DMS53 (cell line): ENCODE measurements at regions not wholly inside any gene's neighbourhood (a gene's known extent, or its start where the extent isn't known, plus 50 kb on each side); places are given as distances from the start of the nearest gene placed in this dataset.
"Not testable (repeated sequence)": the region's sequence is repeated elsewhere in the genome, so short reads cannot be mapped to it uniquely, and the experiment has no call there.

Experiments
- DNase-seq: peaks from one replicate; lab custom pipeline; 2025; lab: John Stamatoyannopoulos, UW

DNA sequence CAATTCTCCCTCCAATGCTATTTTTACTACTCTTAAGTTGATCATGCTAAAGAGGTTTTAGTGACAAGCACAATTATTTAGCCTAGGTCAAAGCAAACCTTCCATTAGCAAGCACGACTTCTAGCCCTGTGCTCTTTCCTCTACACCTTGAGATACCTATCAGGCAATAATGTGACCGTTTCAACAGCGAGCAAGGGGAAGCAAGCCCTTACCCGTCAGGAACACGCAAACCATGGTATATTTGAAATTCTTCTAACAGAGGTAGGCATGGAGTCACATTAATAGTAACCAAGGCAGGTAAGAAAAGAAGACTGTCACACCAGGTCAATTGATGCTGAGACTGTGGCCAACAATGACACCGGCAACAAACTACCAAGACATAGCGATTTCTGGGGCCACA lies 68.9 kb upstream of the VGLL4 start:
- no peak for DNase-seq

DNA sequence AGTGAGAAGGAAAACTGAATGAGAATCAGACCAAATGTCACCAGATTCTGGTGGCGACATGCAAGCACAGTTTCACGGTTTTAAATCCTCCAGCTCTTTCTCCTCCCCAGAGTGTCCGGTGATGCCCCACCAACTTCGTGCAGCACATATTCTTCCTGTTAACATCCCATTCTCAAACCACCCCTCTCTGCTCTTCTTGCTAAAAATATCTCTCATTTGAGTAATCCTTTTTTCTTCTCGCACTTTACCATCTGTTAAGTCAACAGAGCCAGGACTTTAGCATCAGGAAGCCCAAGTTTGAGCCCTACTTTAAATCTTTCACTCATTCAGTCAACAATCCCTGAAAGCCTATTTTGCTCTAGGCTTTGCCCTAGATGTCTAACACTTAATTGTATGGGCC lies 68.2 kb upstream of the VGLL4 start:
- DNase-seq = no peak

DNA sequence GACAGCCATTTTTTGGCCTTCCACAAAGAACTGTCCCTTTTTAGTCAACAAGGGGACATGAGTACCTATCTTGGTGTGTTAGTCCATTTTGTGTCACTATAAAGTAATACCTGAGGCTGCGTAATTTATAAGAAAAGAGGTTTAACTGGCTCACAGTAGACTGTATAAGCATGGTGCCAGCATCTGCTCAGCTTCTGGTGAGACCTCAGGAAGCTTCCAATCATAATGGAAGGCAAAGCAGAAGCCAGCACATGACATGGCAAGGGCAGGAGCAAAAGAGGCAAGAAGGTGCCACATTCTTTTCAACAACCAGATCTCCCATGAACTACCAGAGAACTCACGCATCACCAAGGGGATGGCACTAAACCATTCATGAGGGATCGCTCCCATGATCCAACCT lies 66.1 kb upstream of the VGLL4 start:
- DNase-seq = no peak

DNA sequence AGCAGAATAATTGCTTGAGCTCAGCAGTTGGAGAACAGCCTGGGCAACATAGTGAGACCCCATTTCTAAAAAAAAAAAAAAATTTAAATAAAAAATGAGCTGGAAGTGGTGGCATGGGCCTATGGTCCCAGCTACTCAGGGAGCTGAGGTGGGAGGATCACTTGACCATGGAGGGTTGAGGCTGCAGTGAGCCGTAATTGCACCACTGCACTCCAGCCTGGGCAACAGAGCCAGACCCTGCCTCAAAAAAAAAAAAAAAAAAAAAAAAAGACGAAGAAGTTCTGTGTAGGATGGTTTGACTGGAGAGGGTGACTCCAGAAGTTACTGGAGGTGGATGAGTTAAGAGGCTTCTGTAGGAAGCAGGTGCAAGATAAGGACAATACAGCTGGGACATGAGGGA lies 63.4 kb upstream of the VGLL4 start:
- not testable (repeated sequence) for DNase-seq

DNA sequence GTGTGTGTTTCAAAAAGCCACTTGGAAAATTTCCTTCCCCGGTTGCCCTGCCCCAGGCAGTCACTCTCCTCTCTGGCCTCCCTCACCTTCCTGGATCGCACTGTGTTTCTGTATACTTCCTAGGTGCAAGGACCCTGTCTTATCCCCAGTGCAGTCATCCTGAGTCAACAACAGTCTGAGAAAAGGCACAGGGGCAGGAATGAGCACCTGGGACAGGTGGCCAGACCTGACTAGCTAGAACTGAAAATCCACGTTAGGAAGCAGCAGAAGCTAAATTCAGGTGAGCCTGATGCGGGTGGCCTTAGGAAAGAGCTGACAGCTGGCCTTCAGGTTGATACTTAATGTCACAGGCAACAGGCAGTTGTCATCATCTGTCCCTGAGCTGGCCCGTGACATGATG lies 62.9 kb upstream of the VGLL4 start:
- no peak for DNase-seq

DNA sequence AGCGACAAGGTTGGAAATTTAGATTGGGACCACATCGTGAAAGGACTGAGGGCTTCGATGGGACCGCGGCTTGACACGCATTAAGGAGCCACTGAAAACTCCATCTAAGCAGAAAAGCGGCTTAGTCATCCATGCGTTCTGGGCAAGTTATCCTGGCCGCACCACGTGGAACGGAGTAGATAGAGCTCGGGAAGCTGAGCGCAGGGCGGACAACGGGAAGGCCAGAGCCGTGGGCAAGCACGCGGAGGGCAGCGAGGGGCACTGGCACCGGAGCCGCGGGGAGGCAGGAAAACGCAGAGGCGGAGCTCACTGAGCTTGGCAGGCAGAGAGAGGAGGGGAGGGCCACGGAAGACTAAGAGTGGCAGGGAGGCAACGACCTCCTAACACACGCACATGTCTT lies 61.3 kb upstream of the VGLL4 start:
- DNase-seq = no peak

DNA sequence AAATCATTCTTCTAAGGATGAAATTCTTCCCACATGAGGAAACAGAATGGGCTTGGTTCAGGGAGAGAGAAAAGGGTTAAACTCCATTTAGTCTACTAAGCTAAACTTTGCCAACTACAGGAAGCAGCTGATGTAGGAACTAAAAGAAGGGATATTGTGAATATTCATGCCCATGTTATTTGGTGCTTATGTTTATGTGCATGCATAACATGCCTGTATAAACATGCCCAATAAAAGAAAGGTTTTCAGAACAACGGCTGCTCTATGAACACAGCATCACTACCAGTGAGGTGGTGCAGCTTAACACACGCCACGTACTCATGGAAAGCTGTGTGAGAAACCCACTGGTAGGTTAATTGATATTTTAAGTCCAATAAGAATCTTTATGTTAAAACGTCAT lies 59.4 kb upstream of the VGLL4 start:
- no peak for DNase-seq

DNA sequence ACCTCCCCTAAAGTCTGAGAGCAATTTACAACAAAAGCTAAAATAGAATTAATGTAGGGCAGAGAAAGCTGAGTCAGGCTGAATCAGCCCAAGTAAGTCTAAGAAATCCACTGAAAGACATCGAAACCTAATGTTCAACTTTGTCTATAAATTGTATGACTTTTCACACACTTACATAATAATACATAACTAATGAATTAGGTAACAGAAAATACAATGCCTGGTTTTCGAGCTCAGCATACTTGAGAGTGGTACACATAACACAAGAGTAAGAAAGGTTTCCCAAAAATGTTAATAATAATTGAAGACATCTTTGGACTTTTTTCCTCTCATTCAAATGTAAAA lies 55.3 kb upstream of the VGLL4 start:
- no peak for DNase-seq

DNA sequence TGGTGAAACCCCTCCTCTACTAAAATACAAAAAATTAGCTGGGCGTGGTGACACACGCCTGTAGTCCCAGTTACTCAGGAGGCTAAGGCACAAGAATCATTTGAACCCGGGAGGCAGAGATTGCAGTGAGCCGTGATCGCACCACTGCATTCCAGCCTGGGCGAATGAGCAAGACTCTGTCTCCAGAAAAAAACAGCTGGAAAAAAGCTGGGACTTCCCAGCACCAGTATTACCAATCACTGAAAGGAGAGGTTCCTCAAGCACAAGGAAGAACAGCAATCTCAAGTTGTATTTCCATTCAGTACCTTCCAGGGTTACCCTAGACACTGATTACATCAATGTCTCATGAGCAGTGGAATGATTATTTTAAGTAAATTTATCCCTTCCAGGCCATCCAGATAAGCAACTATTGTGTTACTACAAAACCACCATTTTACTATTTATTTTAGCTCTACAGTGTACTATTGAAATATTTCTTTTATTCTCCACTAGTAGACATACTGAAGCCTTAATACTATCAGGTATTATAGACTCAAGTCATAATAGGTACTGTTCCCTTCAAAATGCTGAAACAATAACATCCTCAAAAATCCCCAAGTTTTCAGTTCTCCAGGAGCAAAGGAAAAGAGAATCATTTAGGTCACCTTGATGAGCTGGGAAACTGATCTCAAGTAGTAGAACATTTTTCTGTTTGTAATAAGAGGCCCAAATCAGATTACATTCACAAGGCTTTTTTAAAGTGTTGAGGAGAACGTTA lies 54.8 kb upstream of the VGLL4 start:
- DNase-seq = no peak

DNA sequence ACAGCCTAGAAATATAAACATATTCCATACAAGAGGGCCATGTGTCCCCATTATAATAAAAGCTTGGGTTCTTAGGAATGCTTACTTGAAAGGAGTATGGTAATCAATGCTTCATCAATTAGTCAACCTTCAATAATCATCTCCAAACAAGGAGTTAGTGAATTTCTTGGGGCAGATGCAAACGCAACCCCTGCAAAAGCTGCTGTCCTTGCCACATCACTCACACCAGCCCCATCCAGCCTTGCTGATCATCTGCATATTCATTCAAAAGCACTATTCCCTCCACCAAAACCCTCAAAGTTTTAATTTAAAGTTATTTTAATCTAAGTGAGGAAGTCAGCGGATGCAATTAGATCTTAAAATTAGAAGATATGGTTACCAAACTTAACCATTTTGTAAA lies 54.0 kb upstream of the VGLL4 start:
- no peak for DNase-seq

DNA sequence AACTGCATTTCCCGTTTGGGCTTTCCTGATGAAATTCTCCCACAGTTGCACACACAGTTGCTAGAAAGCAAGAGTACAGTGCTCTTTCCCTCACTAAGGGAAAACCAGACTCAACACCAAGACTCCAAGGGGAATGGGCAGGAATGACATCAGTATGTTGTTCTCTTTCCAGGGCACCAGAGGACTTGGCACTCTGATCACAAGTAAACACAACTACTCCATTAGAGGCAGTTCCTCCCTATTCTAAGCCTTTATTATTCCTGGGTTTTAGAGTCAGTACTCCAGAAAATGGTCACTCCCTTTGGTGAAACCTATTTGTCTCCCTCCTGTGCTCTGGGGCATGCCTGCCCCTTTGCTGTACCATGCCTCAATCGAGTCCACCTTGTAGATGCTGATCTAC lies 52.3 kb upstream of the VGLL4 start:
- DNase-seq = no peak
